SJSA1 (cell line): ENCODE measurements at regions not wholly inside any gene's neighbourhood (a gene's known extent, or its start where the extent isn't known, plus 50 kb on each side); places are given as distances from the start of the nearest gene placed in this dataset.
"Not testable (repeated sequence)": the region's sequence is repeated elsewhere in the genome, so short reads cannot be mapped to it uniquely, and the experiment has no call there.

Experiments used
- DNase-seq, 2 experiments: peaks; one replicate each; pipeline ENCODE4 v3.0.0-alpha.2; 2015 to 2020; ENCODE audit warnings: low spot score in 2 of 2, low read depth in 1 of 2
- H3K27ac ChIP-seq: fragments of 250-450 bp; sonication (Bioruptor Pico); 2 replicates; pipeline ENCODE4 v1.5.1; 2020; ENCODE audit warnings: mild to moderate bottlenecking, moderate library complexity
- H3K27me3 ChIP-seq: fragments of 250-450 bp; sonication (Bioruptor Pico); replicated peaks from 2 replicates; pipeline ENCODE4 v1.5.1; 2020; ENCODE audit warnings: mild to moderate bottlenecking, moderate library complexity
- H3K36me3 ChIP-seq: fragments of 250-450 bp; sonication (Bioruptor Pico); 2 replicates; pipeline ENCODE4 v1.5.1; 2020; ENCODE audit warnings: mild to moderate bottlenecking
- H3K4me1 ChIP-seq: fragments of 250-450 bp; sonication (Bioruptor Pico); replicated peaks from 2 replicates; pipeline ENCODE4 v1.6.1; 2021; ENCODE audit warnings: mild to moderate bottlenecking
- H3K4me3 ChIP-seq: fragments of 250-450 bp; sonication (Bioruptor Pico); 2 replicates; pipeline ENCODE4 v1.5.1; 2020; ENCODE audit warnings: mild to moderate bottlenecking
- H3K9me3 ChIP-seq: fragments of 250-450 bp; sonication (Bioruptor Pico); replicated peaks from 2 replicates; pipeline ENCODE4 v1.5.1; 2020; ENCODE audit warnings: mild to moderate bottlenecking

DNA sequence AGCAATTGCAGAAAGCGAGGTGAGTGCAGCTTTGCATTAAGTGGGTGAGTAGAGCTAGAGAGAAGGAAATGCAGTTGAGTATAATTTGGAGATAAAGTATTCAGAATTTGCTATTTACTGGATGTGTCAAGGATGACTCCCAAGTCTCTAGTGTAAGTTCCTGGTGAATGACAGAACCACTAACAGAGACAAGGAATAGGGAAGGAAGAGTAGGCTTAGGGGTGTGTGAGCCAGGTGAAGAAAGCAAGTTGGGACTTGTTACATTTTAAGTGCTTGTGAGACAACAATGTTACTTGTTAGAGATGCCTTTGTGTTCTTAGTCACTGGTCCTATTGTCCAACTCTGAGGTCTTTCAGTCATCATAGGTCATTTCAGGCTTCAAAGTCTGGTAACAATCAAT, 70.8 kb downstream of the TBC1D26 start:
- DNase-seq, H3K27me3 ChIP-seq, H3K27ac ChIP-seq, H3K4me1 ChIP-seq, H3K4me3 ChIP-seq, H3K9me3 ChIP-seq, H3K36me3 ChIP-seq: not testable (repeated sequence)

GRCh38 chr17:15806825-15807224, 74.7 kb downstream of the TBC1D26 start:
- not testable (repeated sequence) for H3K4me3 ChIP-seq, H3K36me3 ChIP-seq, DNase-seq, H3K27ac ChIP-seq, H3K4me1 ChIP-seq, H3K9me3 ChIP-seq, H3K27me3 ChIP-seq

DNA sequence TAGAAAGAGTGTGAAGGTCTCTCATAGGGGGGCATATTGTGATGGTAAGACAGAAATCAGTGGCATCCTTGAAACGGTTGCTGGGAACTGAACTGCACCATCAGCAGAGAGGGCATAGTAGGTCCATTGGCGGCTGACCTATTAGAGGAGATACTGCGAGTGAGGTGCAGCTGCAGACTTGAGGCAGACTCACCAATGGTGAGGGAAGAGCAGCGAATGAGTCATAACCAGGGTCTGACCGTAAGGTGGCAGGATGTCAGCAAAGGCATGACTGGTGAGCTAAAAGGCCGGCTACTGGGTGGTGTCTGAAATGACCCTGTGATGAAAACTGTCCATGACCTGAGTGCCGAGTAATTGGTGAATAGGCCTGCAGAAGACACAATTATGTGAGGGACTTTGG, 81.3 kb downstream of the TBC1D26 start:
- not testable (repeated sequence) for DNase-seq, H3K36me3 ChIP-seq, H3K4me1 ChIP-seq, H3K9me3 ChIP-seq, H3K27me3 ChIP-seq, H3K4me3 ChIP-seq, H3K27ac ChIP-seq

GRCh38 chr17:15814003-15814402, 81.9 kb downstream of the TBC1D26 start:
- DNase-seq, H3K9me3 ChIP-seq, H3K4me1 ChIP-seq, H3K27ac ChIP-seq, H3K36me3 ChIP-seq, H3K27me3 ChIP-seq, H3K4me3 ChIP-seq: not testable (repeated sequence)

- not testable (repeated sequence) for H3K27me3 ChIP-seq, H3K4me1 ChIP-seq, DNase-seq, H3K4me3 ChIP-seq, H3K27ac ChIP-seq, H3K9me3 ChIP-seq, H3K36me3 ChIP-seq
These were observed 85.8 kb downstream of the TBC1D26 start for GRCh38 chr17:15817861-15818260.

DNA sequence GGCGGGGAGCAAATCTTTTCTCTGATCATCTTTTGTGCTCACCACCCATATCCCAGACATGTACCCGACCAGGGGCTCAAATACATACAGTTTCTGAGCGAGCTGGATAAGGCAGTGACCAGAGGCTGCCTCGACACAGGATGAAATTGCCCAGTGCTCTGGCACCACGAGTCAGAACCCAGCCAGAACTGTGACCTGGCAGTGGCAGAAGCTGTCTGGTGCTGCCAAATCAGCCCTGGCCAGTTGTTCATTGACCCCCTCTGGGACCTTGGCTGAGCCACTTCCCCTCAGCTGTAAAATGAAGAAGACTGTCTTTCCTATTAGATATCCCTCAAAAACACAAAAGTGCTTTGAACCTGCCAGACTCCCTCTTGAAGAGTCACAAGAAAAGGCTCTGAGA, 90.2 kb downstream of the TBC1D26 start:
- H3K36me3 ChIP-seq, H3K9me3 ChIP-seq, H3K27me3 ChIP-seq, DNase-seq, H3K27ac ChIP-seq, H3K4me3 ChIP-seq, H3K4me1 ChIP-seq: not testable (repeated sequence)

- not testable (repeated sequence) for H3K27ac ChIP-seq, H3K27me3 ChIP-seq, H3K4me1 ChIP-seq, H3K9me3 ChIP-seq, H3K4me3 ChIP-seq, H3K36me3 ChIP-seq
- peak; percentile 45 to 75 for DNase-seq
These were observed 96.7 kb downstream of the TBC1D26 start for GRCh38 chr17:15828727-15829314.

DNA sequence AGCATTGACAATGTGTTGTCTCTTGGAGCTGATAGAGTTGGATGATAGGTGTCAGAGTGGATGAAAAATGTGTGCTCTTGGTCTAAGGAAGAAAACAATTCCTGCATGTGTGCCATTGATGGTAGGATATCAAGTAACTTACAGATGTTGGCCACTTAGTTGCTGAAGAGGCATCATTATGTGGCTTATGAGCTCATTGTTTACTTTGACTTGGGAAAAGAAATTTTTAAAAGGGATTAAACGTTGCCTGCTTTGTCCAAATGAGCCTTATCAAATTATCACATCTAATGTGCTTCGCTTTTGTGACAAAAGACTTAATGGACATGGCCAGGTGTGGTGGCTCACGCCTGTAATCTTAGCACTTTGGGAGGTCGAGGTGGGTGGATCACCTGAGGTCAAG, 98.1 kb downstream of the TBC1D26 start:
- not testable (repeated sequence) for DNase-seq, H3K27me3 ChIP-seq, H3K4me3 ChIP-seq, H3K4me1 ChIP-seq, H3K9me3 ChIP-seq, H3K36me3 ChIP-seq, H3K27ac ChIP-seq

- not testable (repeated sequence) for H3K27ac ChIP-seq, H3K36me3 ChIP-seq, H3K4me1 ChIP-seq, H3K27me3 ChIP-seq, H3K9me3 ChIP-seq, H3K4me3 ChIP-seq
- peak in 1 of 2 experiments; percentile 21 for DNase-seq
These were observed 99.1 kb downstream of the TBC1D26 start for GRCh38 chr17:15831182-15831581.

DNA sequence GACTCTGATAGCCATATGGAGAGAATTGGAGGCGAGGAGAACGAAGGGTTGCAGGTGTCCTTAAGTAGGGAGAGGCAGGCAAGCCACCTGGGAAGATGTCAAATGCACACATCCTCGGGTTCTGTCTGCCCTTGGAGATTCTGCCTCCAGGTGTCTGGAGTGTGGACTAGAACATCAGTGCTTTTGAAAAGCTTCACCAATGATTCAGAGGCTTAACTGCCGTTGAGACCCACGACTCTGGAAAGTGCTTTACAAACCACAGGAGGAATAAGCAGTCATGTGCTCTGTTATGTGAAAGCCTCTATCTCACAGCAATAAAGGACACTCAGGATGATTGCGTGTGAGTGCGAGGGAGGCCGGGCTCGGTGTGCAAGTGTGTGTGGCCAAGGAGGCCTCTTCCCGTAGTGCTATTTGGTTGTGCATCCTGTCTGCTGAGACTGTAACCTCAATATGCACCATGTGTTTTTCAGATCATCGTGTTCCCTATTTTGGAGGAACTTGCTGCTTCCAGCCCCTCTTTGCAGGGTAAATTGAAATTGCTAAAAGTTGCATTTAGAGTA, 100.9 kb downstream of the TBC1D26 start:
- not testable (repeated sequence) for H3K36me3 ChIP-seq, H3K27ac ChIP-seq, H3K9me3 ChIP-seq, H3K27me3 ChIP-seq, DNase-seq, H3K4me1 ChIP-seq, H3K4me3 ChIP-seq

- not testable (repeated sequence) for H3K36me3 ChIP-seq, H3K9me3 ChIP-seq, DNase-seq, H3K27me3 ChIP-seq, H3K4me3 ChIP-seq, H3K27ac ChIP-seq, H3K4me1 ChIP-seq
These were observed 101.8 kb downstream of the TBC1D26 start for GRCh38 chr17:15833890-15834289.

DNA sequence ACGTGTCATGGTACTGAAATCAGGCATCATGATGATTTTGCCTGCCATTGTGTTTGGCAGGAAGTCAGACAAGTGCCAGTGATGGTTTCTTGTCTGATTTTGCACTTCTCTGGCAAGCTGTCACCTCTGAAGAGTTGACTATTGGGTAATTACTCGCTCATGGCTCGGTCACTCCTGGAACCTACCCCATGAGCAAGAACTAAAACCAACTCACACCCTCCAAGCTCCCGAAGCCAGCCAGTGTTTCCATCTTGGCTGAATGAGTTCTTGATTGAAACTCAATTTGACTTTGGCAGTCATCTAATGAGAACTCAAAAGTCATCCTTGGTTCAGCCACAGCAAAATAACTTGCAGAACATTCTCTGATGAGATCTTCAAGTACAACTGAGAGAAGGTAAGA, 103.4 kb downstream of the TBC1D26 start:
- H3K4me3 ChIP-seq, H3K27ac ChIP-seq, H3K9me3 ChIP-seq, DNase-seq, H3K27me3 ChIP-seq, H3K36me3 ChIP-seq, H3K4me1 ChIP-seq: not testable (repeated sequence)

GRCh38 chr17:15836249-15836982, 104.3 kb downstream of the TBC1D26 start:
- H3K4me3 ChIP-seq, H3K9me3 ChIP-seq, H3K4me1 ChIP-seq: not testable (repeated sequence)

GRCh38 chr17:15836991-15837390, 104.9 kb downstream of the TBC1D26 start:
- not testable (repeated sequence) for H3K9me3 ChIP-seq, H3K4me3 ChIP-seq, DNase-seq, H3K27ac ChIP-seq, H3K4me1 ChIP-seq, H3K36me3 ChIP-seq, H3K27me3 ChIP-seq

More at GRCh38 chr17:15836249-15836982, 104.3 kb downstream of the TBC1D26 start:
- H3K27ac ChIP-seq, H3K27me3 ChIP-seq, H3K36me3 ChIP-seq, DNase-seq: not testable (repeated sequence)
